Stimulated activated CD4-positive, alpha-beta T cell treated with anti-CD3 and anti-CD28 coated beads, TNF-alpha, amount 100 ng/mL, for 4 hours (primary cell): ENCODE measurements at regions not wholly inside any gene's neighbourhood (a gene's known extent, or its start where the extent isn't known, plus 50 kb on each side); places are given as distances from the start of the nearest gene placed in this dataset.
"Not testable (repeated sequence)": the region's sequence is repeated elsewhere in the genome, so short reads cannot be mapped to it uniquely, and the experiment has no call there.

Source experiments
- DNase-seq, 3 experiments: peaks; one replicate each; pipeline ENCODE4 v3.0.0-alpha.2; 2020; ENCODE audit warnings: low read depth in 3 of 3

DNA sequence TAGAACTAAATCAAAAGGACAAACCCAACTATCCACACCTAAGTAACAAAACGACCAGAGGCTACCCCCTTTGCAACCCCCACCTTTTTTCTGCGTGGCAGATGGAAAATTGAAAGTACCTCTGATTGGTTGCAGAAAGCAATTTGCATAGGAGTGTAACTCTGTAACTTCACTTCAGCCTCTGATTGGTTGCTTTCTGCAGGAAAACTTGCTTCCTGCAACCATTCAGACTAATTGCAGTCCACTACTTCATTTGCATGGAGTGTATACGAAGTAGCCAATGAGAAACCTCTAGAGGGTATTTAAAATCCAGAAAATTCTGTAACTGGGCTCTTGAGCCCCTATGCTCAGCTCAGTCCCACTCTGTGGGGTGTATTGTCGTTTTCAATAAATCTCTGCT, 129.1 kb upstream of the OLIG3 start:
- no peak for DNase-seq

DNA sequence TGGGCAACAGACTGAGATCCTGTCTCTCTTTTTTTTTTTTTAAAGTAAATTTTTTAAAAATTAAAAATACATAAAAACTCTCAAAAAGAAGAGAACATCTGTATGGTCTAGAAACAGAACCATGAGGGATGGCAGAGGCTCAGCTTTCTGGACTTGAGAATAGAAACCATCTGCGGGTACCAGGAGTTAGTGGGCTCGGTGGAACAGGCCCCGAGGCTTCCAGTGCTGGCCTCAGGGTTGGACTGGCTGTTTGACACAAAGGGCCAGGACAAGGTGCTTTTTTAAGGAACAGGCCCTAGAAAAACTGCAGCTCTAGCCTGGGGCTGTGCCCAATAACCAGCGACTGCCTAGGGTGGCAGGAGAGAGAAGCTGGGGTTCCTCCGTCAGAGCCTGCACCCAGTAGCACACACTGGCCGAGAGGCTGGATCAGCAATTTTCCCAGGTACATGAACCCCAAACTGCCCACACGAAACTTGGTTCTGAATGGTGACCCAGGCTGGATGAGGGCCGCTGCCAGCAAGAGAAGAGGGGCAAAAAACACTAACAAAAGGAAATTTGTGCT, 131.0 kb upstream of the OLIG3 start:
- no peak for DNase-seq

DNA sequence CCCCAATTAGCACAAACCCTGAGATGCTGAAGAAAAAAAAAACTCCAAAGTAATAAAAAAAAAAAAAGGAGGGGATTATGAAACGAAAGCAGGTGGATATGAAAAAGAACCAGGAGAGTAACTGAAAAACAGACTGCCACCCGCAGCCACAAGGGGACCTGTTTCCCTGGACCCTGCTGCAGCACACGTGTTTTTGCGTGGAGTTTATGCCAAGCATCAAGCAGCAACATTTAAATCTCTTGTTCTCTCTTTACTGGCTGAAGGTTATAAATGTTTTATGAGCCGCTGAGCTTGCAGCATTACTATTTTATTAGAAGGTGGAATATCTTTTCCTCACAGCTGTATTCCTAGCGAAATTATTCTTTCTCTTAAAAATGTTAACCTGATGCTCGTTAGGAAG, 131.6 kb upstream of the OLIG3 start:
- no peak for DNase-seq

DNA sequence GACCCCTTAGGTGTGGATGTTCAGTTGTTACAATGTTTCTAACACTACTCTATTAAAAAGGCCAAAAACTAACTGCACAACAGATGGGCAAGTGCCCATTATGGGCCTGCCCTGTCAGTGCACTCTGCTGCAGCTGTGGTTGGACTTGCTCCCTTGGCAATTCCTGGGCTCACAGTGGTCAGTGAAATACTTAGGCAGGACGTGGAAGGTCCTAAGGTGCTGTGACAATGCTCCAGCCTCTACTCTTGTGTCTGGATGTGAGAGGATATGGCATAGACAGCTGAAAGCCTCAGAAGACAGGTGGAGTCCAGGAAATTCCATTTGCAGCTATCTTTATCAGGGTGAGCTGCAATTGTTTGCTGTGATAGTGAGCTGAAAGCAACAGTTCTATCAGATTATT, 136.5 kb upstream of the OLIG3 start:
- DNase-seq, result no peak

DNA sequence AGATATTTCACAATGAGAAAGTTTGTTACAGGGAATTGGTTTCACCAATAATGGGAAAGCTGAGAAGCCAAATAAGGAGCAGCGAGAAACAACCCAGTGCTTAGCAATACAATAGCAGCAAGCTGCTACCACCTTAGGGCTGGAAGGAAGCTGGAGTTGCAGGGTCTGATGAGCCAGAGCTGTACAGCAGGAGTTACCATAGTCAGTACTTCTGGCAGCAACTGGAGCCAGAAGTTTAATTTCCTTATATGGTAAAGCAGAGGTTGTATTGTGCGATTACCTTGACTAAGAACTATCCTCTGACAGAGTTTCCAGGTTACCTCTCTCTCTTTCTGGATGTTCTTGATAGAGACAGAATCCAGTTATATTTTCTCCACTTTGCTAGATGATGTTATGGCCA, 137.1 kb upstream of the OLIG3 start:
- no peak for DNase-seq

DNA sequence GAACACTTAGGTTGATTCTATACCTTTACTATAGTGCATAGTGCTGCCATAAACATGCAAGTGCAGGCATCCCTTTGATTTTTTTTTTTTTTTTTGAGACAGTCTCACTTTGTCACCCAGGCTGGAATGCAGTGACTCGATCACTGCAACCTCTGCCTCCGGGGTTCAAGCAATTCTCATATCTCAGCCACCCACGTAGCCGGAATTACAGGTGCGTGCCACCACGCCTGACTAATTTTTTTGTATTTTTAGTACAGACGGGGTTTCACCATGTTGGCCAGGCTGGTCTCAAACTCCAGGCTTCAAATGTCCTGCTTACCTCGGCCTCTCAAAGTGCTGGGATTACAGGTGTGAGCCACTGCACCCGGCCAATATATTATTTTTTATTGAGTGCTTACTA, 140.0 kb upstream of the OLIG3 start:
- not testable (repeated sequence) for DNase-seq

DNA sequence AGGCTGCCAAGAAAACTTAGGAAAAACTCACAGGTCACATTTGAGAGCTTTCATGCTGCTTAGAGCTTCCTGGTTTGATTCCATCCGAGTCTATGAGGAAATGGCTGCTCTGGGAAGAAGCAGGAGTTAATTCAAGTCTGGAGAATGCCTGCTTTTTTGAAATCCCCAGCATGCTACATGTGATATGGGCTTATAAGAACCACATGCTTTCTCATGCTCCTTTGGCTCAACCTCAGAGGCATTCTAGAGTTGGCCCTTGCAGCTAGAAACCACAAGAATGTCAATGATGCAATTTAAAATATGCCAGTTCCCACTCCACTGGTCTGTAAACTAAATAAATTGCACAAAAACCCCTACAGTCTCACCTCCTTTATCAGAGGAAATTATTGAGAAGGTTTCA, 142.9 kb upstream of the OLIG3 start:
- DNase-seq, result no peak

DNA sequence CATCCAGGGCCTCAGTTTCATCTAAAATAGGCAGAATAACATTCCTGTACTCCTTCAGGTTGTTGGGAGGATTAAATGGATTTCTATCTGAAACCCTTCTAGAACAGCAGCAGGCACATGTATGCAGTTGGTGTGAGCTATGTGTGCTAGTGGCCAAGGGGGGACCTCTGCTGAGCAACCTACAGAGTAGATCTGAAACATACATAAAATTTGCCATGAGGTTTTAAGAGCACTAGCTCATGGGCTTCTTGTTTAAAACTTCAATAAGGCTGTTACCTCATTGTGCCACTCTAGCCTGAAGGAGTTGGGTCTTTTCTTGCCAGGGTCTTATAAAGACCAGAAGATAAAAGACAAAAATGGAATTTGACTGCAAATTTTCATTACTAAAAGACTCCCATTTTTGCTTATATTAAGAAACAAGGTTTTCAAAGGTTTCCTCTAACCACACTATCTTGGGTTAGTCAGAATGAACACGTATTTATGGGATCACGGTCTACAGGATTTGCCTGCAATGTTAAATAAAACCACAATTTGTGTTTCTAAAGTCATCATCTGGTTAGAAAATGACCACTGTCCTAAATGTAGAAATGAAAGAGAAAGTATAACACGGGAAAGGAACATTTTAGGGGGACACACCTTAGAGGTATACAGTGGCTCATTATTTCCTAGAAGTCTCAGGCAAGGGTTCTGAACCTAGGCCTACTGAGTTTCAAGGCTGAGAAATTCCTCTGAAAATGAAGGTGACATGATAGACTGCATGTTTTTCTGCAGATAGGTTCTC, 144.9 kb upstream of the OLIG3 start:
- DNase-seq, result no peak

DNA sequence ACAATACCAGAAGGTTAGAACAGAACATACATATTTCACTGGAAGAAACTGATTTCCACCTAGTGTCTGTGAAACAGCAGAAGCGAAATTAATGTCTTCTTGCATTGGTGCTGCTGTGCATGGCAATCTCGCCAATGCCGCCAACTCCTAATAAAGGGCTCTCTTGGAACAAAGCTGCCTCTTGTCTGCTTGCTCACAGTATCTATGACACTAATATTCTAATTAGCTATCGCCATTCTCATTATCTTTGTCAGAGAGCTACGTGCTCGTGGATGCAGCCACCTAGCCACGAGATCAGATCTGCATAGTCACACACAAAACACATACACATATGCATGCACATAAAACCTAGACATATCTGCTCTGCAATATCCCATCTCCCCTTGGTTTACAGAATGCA, 145.9 kb upstream of the OLIG3 start:
- DNase-seq, result no peak

DNA sequence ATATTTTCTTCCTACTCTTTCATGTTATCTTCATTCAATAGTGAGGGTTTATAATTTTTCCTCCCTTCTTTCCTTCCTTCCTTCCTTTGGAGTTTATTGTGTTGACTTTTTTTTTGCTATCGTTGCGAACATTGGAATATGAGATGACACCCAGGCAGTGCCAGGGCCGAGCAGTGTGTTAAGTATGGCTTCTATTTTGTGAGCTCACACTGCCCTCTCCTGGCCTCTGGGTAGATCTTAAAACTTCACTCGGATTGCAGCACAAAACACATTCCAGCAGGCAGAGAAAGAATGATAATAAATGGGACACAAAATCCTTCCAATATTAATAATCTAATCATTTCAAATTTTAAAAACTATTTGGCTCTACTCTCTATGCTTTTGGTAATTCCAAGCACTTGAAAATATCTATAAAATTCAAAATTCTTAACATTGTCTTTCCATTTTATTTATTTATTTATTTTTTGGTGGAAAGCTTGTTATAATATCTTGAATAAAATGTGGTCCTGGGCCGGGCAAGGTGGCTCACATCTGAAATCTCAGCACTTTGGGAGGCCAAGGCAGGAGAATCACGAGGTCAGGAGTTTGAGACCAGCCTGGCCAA, 147.4 kb upstream of the OLIG3 start:
- DNase-seq, result peak; percentile 14 to 41 (median 30)

DNA sequence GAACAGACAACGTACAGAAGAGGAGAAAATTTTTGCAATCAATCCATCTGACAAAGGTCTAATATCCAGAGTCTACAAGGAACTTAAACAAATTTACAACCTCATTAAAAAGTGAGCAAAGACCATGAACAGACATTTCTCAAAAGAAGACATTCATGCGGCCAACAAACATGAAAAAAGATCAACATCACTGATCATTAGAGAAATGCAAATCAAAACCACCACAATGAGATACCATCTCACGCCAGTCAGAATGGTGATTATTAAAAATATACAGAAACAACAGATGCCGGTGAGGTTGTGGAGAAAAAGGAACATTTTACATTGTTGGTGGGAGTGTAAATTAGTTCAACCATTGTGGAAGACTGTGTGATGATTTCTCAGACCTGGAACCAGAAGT, 149.0 kb upstream of the OLIG3 start:
- DNase-seq, result not testable (repeated sequence)

DNA sequence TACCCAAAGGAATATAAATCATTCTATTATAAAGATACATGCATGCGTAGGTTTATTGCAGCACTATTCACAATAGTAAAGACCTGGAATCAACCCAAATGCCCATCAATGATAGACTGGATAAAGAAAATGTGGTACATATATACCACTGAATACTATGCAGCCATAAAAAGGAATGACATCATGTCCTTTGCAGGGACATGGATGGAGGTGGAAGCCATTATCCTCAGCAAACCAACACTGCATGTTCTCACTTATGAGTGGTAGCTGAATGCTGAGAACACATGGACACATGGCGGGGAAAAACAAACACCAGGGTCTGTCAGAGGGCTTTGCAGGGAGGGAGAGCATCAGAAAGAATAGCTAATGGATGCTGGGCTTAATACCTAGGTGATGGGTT, 149.4 kb upstream of the OLIG3 start:
- DNase-seq, result not testable (repeated sequence)

DNA sequence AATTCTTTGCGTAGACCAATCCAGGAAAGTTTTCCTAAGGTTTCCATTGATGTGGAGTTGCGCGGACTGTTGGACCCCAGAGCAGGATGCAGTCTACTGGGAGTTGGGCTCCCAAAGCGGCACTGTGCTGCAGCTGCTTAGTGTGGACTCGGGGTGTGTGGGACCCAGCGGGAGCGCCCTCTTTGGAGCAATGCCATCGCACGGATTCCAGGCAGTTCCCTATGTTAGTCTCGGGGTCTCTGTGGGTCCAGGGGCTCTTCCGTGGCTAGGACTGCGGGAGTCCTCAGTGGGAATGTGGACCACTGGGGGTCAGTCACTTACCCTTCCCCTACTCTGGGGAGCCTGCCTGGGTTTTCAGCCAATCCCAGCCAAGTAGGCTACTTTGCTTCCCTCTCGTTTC, 151.7 kb upstream of the OLIG3 start:
- no peak for DNase-seq

DNA sequence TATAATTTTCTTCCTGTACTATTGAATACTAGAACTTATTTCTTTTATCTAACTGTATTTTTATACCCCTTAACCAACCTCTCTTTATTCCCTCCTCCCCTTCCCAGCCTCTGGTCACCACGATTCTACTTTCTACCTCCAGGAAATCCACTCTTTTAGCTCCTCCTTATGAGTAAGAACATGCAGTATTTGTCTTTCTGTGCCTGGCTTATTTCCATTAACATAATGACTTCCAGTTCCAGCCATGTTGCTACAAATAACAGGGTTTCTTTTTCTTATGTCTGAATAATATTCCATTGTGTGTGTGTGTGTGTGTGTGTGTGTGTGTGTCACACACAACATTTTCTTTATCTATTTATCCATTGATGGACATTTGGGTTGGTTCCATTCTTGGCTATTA, 152.3 kb upstream of the OLIG3 start:
- DNase-seq, result no peak

DNA sequence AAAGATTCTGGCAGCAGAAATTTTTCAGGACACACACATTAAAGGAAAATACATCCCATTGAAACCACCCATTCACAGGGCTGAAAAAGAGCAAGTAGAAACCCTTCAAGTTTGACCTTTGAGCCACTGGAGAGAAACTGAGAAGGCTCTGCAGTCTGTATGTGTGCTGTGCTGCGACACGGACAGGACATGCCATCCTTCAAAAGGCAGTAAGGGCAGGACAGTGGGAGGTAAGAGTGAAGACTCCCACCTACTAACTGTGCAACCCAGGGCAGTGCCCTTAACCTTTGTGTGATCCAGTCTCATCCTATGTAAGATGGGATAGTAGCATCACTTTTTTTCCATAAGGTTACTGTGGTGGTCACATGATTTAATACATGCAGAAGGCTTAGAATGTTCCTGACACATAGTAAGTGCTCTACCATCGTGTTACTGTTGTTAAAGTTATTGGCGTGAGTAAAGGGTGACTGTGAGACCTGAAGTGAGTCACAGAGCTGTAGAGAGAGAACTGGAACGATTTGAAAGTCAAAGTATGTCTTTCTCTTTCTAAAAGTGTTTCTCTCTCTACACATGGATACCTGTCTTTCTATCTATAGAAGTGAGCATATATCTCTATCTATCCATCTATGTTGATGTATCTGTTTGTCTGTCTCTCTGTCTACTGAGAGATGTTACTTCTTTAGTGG, 153.7 kb upstream of the OLIG3 start:
- no peak for DNase-seq

DNA sequence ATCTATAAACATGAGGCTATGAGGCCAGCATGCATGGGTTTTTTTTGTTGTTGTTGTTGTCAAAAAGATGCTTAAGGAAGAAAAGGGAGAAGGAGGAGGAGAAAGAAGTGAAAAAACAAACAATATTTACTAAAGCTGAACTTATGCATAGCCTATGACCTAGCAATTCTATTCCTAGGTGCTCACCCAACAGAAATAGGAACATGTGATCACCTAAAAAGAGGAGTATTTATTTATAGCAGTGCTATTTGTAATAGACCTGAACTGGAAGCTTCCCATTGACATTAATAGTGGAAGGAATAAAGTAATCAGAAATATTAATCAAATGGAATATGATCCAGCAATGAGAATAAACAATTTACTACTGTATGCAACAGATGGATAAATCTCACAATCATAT, 156.5 kb upstream of the OLIG3 start:
- DNase-seq, result no peak

DNA sequence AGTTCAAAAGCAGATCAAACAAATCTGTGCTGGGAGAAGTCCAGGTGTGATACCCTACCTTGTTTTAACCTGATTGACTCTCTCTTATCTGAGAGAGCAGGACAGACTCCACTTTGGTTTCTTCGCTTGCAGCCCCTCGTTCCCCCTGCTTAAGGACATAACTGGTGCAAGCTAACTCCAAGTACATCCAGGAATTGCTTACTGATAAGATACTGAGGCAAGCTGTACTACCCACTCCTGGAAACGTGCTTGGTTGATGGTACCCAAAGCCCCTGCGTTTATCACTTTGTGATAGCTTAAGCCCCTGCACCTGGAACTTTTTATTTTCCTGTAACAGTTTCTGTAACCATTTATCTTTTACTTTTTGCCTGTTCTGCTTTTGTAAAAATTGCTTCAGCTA, 157.0 kb upstream of the OLIG3 start:
- no peak for DNase-seq

DNA sequence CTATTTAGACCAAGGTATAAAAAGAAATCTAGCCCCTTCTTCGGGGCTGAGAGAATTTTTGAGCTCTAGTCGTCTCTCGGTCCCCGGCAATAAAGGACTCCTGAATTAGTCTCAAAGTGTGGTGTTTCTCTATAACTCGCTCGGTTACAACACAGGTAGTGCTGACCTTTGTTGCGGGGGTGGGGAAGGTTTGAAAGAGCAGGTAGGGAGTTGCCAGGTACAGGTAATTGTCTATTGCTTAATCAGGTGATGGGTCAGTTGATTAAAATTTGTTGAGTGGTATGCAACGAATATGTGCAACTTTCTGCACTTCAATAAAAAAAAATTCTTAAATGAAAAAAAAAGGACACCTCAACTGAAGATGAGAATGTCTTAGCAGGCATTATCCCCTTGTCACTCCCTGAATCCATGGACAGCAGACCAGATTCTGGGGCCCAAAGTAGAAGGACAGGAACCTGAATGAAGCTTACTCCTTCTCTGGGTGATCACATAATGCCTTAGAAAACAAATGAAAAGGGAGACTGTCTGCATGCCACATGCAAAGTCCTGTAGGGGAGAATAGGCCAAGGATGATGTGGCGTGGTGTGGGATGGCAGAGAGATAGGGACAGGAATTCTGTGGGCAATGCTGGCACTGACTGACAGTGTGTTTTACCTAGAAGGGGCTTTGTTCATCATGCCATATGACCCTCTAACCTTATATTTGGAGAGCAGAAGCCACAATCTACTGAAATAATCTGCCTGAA, 157.6 kb upstream of the OLIG3 start:
- no peak for DNase-seq

DNA sequence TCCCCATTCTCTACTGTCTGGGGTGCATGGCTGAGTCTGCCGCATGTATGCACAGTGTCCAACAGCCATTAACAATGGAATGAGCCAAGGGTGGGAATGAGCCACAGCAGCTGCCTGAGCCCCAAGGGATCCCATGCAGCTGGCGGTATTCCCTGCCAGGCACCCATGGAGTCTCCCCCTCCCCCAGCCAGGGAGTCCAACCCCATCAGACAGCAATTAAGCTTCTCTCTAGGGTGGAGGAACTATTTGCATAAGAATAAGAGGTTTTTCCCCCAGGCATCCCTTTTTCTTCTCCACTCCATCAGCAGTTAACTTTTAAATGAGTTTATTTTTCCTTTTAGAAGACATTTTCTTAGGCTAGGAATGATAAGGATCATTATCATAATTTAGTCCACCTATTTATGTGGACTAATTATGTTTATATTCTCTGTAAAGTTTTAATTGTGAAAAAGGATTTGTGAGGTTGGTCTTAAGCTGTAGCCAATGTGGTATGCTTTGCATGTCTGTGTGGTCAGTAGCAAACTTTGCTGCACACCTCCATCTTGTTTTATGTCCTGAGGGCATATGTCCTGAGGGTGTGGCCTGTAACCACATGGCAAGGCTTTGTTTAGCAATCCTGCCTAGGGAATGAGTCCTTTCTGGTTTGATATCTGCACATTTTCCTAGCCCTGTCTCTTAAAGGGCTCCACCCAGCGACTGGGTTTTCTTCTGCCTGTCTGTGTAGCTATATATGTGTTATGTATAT, 158.9 kb upstream of the OLIG3 start:
- DNase-seq, result no peak

DNA sequence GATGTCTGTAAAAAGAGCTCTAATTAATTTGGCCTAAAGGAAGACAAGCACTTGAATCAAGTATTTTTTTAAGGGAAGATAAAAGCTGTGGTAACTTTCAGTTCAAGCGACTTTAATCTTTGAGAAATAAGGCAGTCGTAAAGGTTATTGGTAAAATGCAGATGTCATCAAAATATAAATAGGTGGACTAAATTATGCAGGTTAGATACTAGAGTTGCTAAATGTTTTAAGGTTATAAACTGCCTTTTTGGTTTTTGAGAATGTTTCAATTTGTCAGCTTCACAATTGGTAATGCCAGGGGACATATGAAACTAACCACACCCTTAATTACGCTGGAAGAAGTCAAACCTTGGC, 159.5 kb upstream of the OLIG3 start:
- no peak for DNase-seq

DNA sequence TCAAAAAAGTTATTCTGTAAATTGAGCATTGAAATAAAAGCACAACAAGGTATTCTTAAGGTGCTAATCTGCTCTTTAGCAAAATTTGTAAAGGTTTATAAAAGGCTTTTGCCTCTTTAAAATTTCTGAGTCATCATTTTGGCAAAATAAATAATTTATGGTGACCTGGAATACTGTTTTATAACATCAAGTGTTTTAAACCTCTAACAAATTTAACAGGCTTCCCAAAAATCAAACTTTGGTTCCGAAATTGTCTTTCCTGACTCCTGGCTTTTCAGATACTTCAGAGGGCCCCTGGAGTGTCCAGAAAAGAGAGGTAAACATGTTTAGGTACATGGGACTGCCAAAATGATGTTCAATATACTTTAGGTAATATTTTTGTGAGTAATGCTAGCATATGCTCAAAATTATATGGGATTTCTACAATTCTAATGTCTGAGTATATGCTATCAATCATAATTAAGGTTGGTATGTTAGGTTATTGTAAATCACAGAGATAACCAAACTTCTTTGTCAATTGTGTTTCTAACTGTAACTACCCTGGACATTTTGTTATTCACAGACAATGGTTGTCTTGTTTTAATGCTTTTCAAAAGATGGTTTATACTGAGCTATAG, 160.3 kb upstream of the OLIG3 start:
- DNase-seq, result no peak
